SK-N-SH (cell line): ENCODE measurements at regions not wholly inside any gene's neighbourhood (a gene's known extent, or its start where the extent isn't known, plus 50 kb on each side); places are given as distances from the start of the nearest gene placed in this dataset.

ENCODE experiments used
- CTCF ChIA-PET: fragments of 300-600, 350-600 bp; formaldehyde crosslinking; extraction: SDS; loops from one replicate; lab custom pipeline; 2021; lab: Yijun Ruan, JAX
- POLR2A ChIA-PET: fragments of 350-600 bp; sonication (Branson Sonifier 250); formaldehyde crosslinking; extraction: SDS; loops from one replicate; lab custom pipeline; 2020; ENCODE audit warnings: antibody characterized with exemption, inconsistent platforms; lab: Yijun Ruan, JAX
- DNase-seq: peaks from one replicate; pipeline ENCODE4 v3.0.0; 2012
- H2AFZ ChIP-seq: fragments of 200-600 bp; sonication (generic); 2 replicates; pipeline ENCODE4 v1.8.1; 2016; ENCODE audit warnings: antibody characterized with exemption, mild to moderate bottlenecking, low read depth
- H3F3A ChIP-seq: fragments of 200-600 bp; sonication (generic); replicated peaks from 2 replicates; pipeline ENCODE3; 2016; ENCODE audit warnings: antibody characterized with exemption, mild to moderate bottlenecking; ENCODE audit not compliant: insufficient read depth
- H3K27ac ChIP-seq, 2 experiments: fragments of 200-500 bp in 1 of 2; fragments of 200-600 bp in 1 of 2; sonication (Bioruptor generic) in 1 of 2; sonication (generic), shearing (Covaris generic) in 1 of 2; 2 replicates each; pipeline versions ENCODE4 v1.5.1 to v1.6.1; 2014 to 2016; ENCODE audit warnings: low read depth in 2 of 2, inconsistent platforms in 1 of 2, low read length in 1 of 2, mild to moderate bottlenecking in 1 of 2, mixed read lengths in 1 of 2
- H3K27me3 ChIP-seq: fragments of 200-600 bp; sonication (generic), shearing (Covaris generic); 2 replicates; pipeline ENCODE4 v1.6.1; 2016; ENCODE audit warnings: mixed run types; ENCODE audit not compliant: insufficient read depth
- H3K36me3 ChIP-seq, 2 experiments: fragments of 200-500 bp in 1 of 2; fragments of 200-600 bp in 1 of 2; sonication (Bioruptor generic) in 1 of 2; sonication (generic) in 1 of 2; replicated peaks in 1 of 2; 2 replicates each; pipeline versions ENCODE3 to v1.5.1; 2014 to 2016; ENCODE audit warnings: low read length in 1 of 2, mild to moderate bottlenecking in 1 of 2; ENCODE audit not compliant: insufficient read depth in 2 of 2, control insufficient read depth in 1 of 2
- H3K4me1 ChIP-seq, 2 experiments: fragments of 200-500 bp in 1 of 2; fragments of 200-600 bp in 1 of 2; sonication (Bioruptor generic) in 1 of 2; sonication (generic), shearing (Covaris generic) in 1 of 2; 2 replicates each; pipeline versions ENCODE4 v1.5.1 to v1.6.1; 2014 to 2016; ENCODE audit warnings: low read depth in 1 of 2, low read length in 1 of 2, mixed run types in 1 of 2; ENCODE audit not compliant: insufficient read depth in 2 of 2, control insufficient read depth in 1 of 2
- H3K4me2 ChIP-seq: fragments of 200-600 bp; sonication (generic), shearing (Covaris generic); 2 replicates; pipeline ENCODE4 v1.6.1; 2017; ENCODE audit warnings: mixed run types
- H3K4me3 ChIP-seq, 2 experiments: fragments of 200-500 bp in 1 of 2; fragments of 200-600 bp in 1 of 2; sonication (Bioruptor generic) in 1 of 2; sonication (generic), shearing (Covaris generic) in 1 of 2; 2 replicates each; pipeline versions ENCODE4 v1.5.1 to v1.8.1; 2014 to 2016; ENCODE audit warnings: low read depth in 2 of 2, inconsistent platforms in 1 of 2, low read length in 1 of 2, mild to moderate bottlenecking in 1 of 2, mixed read lengths in 1 of 2, moderate library complexity in 1 of 2
- H3K79me2 ChIP-seq: fragments of 200-600 bp; sonication (generic); 2 replicates; pipeline ENCODE4 v1.8.1; 2017; ENCODE audit warnings: mild to moderate bottlenecking; ENCODE audit not compliant: insufficient read depth
- H3K9ac ChIP-seq: fragments of 200-600 bp; sonication (generic); 2 replicates; pipeline ENCODE4 v1.6.1; 2017; ENCODE audit warnings: mixed run types
- H3K9me2 ChIP-seq: fragments of 200-600 bp; sonication (generic); 2 replicates; pipeline ENCODE4 v1.6.1; 2017; ENCODE audit warnings: mixed run types
- H3K9me3 ChIP-seq: fragments of 200-600 bp; sonication (generic); 2 replicates; pipeline ENCODE4 v1.6.1; 2017; ENCODE audit warnings: mixed run types, mild to moderate bottlenecking, moderate library complexity
- H4K20me1 ChIP-seq: fragments of 200-600 bp; sonication (generic); 2 replicates; pipeline ENCODE4 v1.6.1; 2017; ENCODE audit warnings: mild to moderate bottlenecking, mixed run types; ENCODE audit not compliant: insufficient read depth
- EZH2phosphoT487 ChIP-seq: fragments of 200-600 bp; sonication (generic); IDR thresholded peaks from 2 replicates; pipeline ENCODE4 v1.6.1; 2017; ENCODE audit warnings: low read depth, mixed run types, mild to moderate bottlenecking, antibody characterized with exemption, moderate library complexity, borderline replicate concordance
- FOSL2 ChIP-seq: IDR thresholded peaks from 2 replicates; pipeline ENCODE4 v1.4.0; 2012; ENCODE audit warnings: low read depth, mild to moderate bottlenecking, moderate library complexity, borderline replicate concordance
- FOXJ3 ChIP-seq: sonication (generic); formaldehyde crosslinking; IDR thresholded peaks from 2 replicates; pipeline ENCODE4 v1.5.1; 2020; ENCODE audit warnings: mild to moderate bottlenecking, missing genetic modification reagents
- GABPA ChIP-seq: IDR thresholded peaks from 2 replicates; pipeline ENCODE4 v1.4.0; 2012; ENCODE audit warnings: low read depth, mild to moderate bottlenecking
- JUND ChIP-seq: IDR thresholded peaks from 2 replicates; pipeline ENCODE4 v1.4.0; 2012
- MXI1 ChIP-seq: IDR thresholded peaks from 2 replicates; pipeline ENCODE4 v1.6.1; 2012; ENCODE audit warnings: mild to moderate bottlenecking, low read depth, low read length, improper control_type of control experiment
- POLR2AphosphoS5 ChIP-seq: IDR thresholded peaks from 2 replicates; pipeline ENCODE4 v1.6.1; 2012; ENCODE audit warnings: low read depth, low read length
- RAD21 ChIP-seq: IDR thresholded peaks from 2 replicates; pipeline ENCODE4 v1.6.1; 2012; ENCODE audit warnings: mild to moderate bottlenecking, low read length
- RCOR1 ChIP-seq: fragments of 150-350 bp; IDR thresholded peaks from 2 replicates; pipeline ENCODE4 v1.6.1; 2017; ENCODE audit warnings: antibody characterized with exemption, low read length
- RXRA ChIP-seq: IDR thresholded peaks from 2 replicates; pipeline ENCODE4 v1.4.0; 2012; ENCODE audit warnings: low read depth, mild to moderate bottlenecking, borderline replicate concordance
- SIN3A ChIP-seq: IDR thresholded peaks from 2 replicates; pipeline ENCODE4 v1.6.1; 2012; ENCODE audit warnings: low read depth, mild to moderate bottlenecking, low read length, moderate library complexity, borderline replicate concordance
- SMC3 ChIP-seq: IDR thresholded peaks from 2 replicates; pipeline ENCODE4 v1.6.1; 2012; ENCODE audit warnings: low read depth, low read length, improper control_type of control experiment
- TCF12 ChIP-seq: IDR thresholded peaks from 2 replicates; pipeline ENCODE4 v1.4.0; 2012
- TEAD4 ChIP-seq: IDR thresholded peaks from 2 replicates; pipeline ENCODE4 v1.4.0; 2012; ENCODE audit warnings: mild to moderate bottlenecking, borderline replicate concordance; ENCODE audit not compliant: insufficient read depth
- YY1 ChIP-seq: IDR thresholded peaks from 2 replicates; pipeline ENCODE4 v1.4.0; 2012; ENCODE audit warnings: low read depth, mild to moderate bottlenecking
- WGBS: methylation state at CpG from one replicate; pipeline ENCODE4 v1.1.6; 2017; ENCODE audit warnings: low lambda C conversion rate; 5-methylcytosine and 5-hydroxymethylcytosine counted together
- TF ChIP-seq, protein P1 (sequence below): IDR thresholded peaks from 2 replicates; pipeline ENCODE4 v1.6.1; 2012; ENCODE audit warnings: mild to moderate bottlenecking, low read depth, low read length, moderate library complexity
- TF ChIP-seq, protein P2 (sequence below): fragments of 200-600 bp; sonication (generic); IDR thresholded peaks from 2 replicates; pipeline ENCODE4 v1.6.1; 2017; ENCODE audit warnings: antibody characterized with exemption, mild to moderate bottlenecking, moderate library complexity
- TF ChIP-seq, protein P3 (sequence below): IDR thresholded peaks from 2 replicates; pipeline ENCODE4 v1.4.0; 2012; ENCODE audit warnings: low read depth, borderline replicate concordance
- TF ChIP-seq, protein P4 (sequence below): IDR thresholded peaks from 2 replicates; pipeline ENCODE4 v1.4.0; 2012; ENCODE audit warnings: low read depth, borderline replicate concordance

GRCh38 chr1:116825207-116825719 lies 71.0 kb downstream of the CD2 start:
- H2AFZ ChIP-seq, result no peak overlapping the region

More at GRCh38 chr1:116825207-116825719, 71.0 kb downstream of the CD2 start:
- Histone ChIP-seq H4K20me1 (no peaks in the 10 kb centered on the region), H3F3A (no peaks in the 10 kb centered on the region), H3K79me2 (no peaks in the 10 kb centered on the region), H3K4me2 (no peak overlapping the region), H3K27ac (peak overlapping the region in 1 of 2 experiments; percentile 78; a peak in 2 of 4 replicates), H3K36me3 (no peaks in the 10 kb centered on the region), H3K4me3 (no peak overlapping the region), H3K4me1 (peaks cover 0 to 23% of the 10 kb centered on the region in 2 experiments; a peak in 2 of 4 replicates), H3K27me3 (no peaks in the 10 kb centered on the region), H3K9ac (no peak overlapping the region), H3K9me3 (no peaks in the 10 kb centered on the region), H3K9me2 (no peaks in the 10 kb centered on the region)
- ChIA-PET POLR2A (interaction anchor here (1.0 to 1.3 kb wide), 3 partner anchors 54 to 235 kb away, joined by 3 to 5 read pairs (median 3); partner anchors contain the start of gene TTF2), CTCF (interaction anchor here (0.6 to 2.9 kb wide), 12 partner anchors 18 to 686 kb away, joined by 3 to 11 read pairs (median 3); partner anchors contain the start of gene TTF2)
- no peak for TF ChIP-seq RAD21
- TF ChIP-seq TCF12, result no peak
- no peak for TF ChIP-seq EZH2phosphoT487
- TF ChIP-seq YY1, result no peak
- no peak for TF ChIP-seq GABPA
- TF ChIP-seq, protein P1, sequence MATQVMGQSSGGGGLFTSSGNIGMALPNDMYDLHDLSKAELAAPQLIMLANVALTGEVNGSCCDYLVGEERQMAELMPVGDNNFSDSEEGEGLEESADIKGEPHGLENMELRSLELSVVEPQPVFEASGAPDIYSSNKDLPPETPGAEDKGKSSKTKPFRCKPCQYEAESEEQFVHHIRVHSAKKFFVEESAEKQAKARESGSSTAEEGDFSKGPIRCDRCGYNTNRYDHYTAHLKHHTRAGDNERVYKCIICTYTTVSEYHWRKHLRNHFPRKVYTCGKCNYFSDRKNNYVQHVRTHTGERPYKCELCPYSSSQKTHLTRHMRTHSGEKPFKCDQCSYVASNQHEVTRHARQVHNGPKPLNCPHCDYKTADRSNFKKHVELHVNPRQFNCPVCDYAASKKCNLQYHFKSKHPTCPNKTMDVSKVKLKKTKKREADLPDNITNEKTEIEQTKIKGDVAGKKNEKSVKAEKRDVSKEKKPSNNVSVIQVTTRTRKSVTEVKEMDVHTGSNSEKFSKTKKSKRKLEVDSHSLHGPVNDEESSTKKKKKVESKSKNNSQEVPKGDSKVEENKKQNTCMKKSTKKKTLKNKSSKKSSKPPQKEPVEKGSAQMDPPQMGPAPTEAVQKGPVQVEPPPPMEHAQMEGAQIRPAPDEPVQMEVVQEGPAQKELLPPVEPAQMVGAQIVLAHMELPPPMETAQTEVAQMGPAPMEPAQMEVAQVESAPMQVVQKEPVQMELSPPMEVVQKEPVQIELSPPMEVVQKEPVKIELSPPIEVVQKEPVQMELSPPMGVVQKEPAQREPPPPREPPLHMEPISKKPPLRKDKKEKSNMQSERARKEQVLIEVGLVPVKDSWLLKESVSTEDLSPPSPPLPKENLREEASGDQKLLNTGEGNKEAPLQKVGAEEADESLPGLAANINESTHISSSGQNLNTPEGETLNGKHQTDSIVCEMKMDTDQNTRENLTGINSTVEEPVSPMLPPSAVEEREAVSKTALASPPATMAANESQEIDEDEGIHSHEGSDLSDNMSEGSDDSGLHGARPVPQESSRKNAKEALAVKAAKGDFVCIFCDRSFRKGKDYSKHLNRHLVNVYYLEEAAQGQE, result no peak
- no peak for TF ChIP-seq RXRA
- TF ChIP-seq POLR2AphosphoS5, result no peak
- no peak for TF ChIP-seq MXI1
- TF ChIP-seq FOXJ3 (CRISPR knock-in tag), result no peak
- TF ChIP-seq RCOR1, result no peak
- TF ChIP-seq, protein P2, sequence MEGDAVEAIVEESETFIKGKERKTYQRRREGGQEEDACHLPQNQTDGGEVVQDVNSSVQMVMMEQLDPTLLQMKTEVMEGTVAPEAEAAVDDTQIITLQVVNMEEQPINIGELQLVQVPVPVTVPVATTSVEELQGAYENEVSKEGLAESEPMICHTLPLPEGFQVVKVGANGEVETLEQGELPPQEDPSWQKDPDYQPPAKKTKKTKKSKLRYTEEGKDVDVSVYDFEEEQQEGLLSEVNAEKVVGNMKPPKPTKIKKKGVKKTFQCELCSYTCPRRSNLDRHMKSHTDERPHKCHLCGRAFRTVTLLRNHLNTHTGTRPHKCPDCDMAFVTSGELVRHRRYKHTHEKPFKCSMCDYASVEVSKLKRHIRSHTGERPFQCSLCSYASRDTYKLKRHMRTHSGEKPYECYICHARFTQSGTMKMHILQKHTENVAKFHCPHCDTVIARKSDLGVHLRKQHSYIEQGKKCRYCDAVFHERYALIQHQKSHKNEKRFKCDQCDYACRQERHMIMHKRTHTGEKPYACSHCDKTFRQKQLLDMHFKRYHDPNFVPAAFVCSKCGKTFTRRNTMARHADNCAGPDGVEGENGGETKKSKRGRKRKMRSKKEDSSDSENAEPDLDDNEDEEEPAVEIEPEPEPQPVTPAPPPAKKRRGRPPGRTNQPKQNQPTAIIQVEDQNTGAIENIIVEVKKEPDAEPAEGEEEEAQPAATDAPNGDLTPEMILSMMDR, result no peak
- no peak for TF ChIP-seq FOSL2
- TF ChIP-seq, protein P3, sequence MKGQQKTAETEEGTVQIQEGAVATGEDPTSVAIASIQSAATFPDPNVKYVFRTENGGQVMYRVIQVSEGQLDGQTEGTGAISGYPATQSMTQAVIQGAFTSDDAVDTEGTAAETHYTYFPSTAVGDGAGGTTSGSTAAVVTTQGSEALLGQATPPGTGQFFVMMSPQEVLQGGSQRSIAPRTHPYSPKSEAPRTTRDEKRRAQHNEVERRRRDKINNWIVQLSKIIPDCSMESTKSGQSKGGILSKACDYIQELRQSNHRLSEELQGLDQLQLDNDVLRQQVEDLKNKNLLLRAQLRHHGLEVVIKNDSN, result no peak
- TF ChIP-seq, protein P4, sequence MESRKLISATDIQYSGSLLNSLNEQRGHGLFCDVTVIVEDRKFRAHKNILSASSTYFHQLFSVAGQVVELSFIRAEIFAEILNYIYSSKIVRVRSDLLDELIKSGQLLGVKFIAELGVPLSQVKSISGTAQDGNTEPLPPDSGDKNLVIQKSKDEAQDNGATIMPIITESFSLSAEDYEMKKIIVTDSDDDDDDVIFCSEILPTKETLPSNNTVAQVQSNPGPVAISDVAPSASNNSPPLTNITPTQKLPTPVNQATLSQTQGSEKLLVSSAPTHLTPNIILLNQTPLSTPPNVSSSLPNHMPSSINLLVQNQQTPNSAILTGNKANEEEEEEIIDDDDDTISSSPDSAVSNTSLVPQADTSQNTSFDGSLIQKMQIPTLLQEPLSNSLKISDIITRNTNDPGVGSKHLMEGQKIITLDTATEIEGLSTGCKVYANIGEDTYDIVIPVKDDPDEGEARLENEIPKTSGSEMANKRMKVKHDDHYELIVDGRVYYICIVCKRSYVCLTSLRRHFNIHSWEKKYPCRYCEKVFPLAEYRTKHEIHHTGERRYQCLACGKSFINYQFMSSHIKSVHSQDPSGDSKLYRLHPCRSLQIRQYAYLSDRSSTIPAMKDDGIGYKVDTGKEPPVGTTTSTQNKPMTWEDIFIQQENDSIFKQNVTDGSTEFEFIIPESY, result no peak
- no peak for TF ChIP-seq TEAD4
- no peak for TF ChIP-seq SIN3A
- no peak for TF ChIP-seq JUND
- no peak for TF ChIP-seq SMC3
- peak; percentile 53 for DNase-seq
- WGBS, result 46% methylated on average over 5 of the region's 5 CpGs
